H1 (cell line): ENCODE measurements at regions not wholly inside any gene's neighbourhood (a gene's known extent, or its start where the extent isn't known, plus 50 kb on each side); places are given as distances from the start of the nearest gene placed in this dataset.

ENCODE experiments used
- CTCF ChIA-PET: fragments of 300-600 bp; sonication (Branson Sonifier 250); formaldehyde crosslinking; loops from one replicate; lab custom pipeline; 2021; ENCODE audit not compliant: partially characterized antibody; lab: Charles Lee
- POLR2A ChIA-PET: fragments of 300-600 bp; sonication (Branson Sonifier 250); formaldehyde crosslinking; loops from one replicate; lab custom pipeline; 2021; ENCODE audit warnings: inconsistent platforms; ENCODE audit not compliant: partially characterized antibody; lab: Charles Lee
- DNase-seq, 2 experiments: peaks; one replicate each; pipeline versions ENCODE4 v3.0.0 to v3.0.0-alpha.2; 2010 to 2022; ENCODE audit warnings: low spot score in 2 of 2, low read depth in 1 of 2, mixed read lengths in 1 of 2
- FAIRE-seq: peaks from 2 replicates; lab custom pipeline; 2011; peaks lifted over from hg19 to GRCh38; lab: Jason Lieb, UNC
- H2AFZ ChIP-seq: 2 replicates; pipeline ENCODE4 v1.8.1; 2012; ENCODE audit warnings: low read length, inconsistent platforms
- H2AK5ac ChIP-seq: 2 replicates; pipeline ENCODE4 v1.6.1; 2013; ENCODE audit warnings: low read depth, low read length
- H2BK120ac ChIP-seq: replicated peaks from 2 replicates; pipeline ENCODE3; 2013; ENCODE audit warnings: low read depth, low read length, inconsistent platforms
- H2BK12ac ChIP-seq: 2 replicates; pipeline ENCODE4 v1.6.1; 2013; ENCODE audit warnings: low read depth, low read length
- H2BK15ac ChIP-seq: 2 replicates; pipeline ENCODE4 v1.6.1; 2013; ENCODE audit warnings: low read length
- H2BK20ac ChIP-seq: 2 replicates; pipeline ENCODE4 v1.6.1; 2013; ENCODE audit warnings: low read length
- H2BK5ac ChIP-seq: 2 replicates; pipeline ENCODE4 v1.6.1; 2013; ENCODE audit warnings: low read depth, low read length
- H3K14ac ChIP-seq: 2 replicates; pipeline ENCODE4 v1.6.1; 2013; ENCODE audit warnings: inconsistent platforms; ENCODE audit not compliant: insufficient read length
- H3K18ac ChIP-seq: 2 replicates; pipeline ENCODE4 v1.6.1; 2013; ENCODE audit warnings: low read length; ENCODE audit errors: extremely low read depth
- H3K23ac ChIP-seq: 2 replicates; pipeline ENCODE4 v1.6.1; 2013; ENCODE audit warnings: inconsistent platforms; ENCODE audit not compliant: insufficient read length
- H3K23me2 ChIP-seq: 2 replicates; pipeline ENCODE4 v1.6.1; 2013; ENCODE audit warnings: low read depth, low read length
- H3K27ac ChIP-seq: 2 replicates; pipeline ENCODE4 v1.6.1; 2011; ENCODE audit warnings: low read depth, low read length, inconsistent platforms
- H3K27me3 ChIP-seq, 4 experiments: replicated peaks in 1 of 4; 1 replicate in 1 of 4; 2 replicates in 3 of 4; pipeline versions ENCODE4 v1.6.1 to v1.8.1; 2011 to 2013; ENCODE audit warnings: low read length in 3 of 4, mild to moderate bottlenecking in 3 of 4, inconsistent platforms in 2 of 4, mixed read lengths in 2 of 4, moderate library complexity in 1 of 4; ENCODE audit not compliant: control insufficient read depth in 3 of 4, insufficient read depth in 3 of 4; ENCODE audit errors: extremely low read depth in 1 of 4
- H3K36me3 ChIP-seq, 4 experiments: 2 replicates each; pipeline versions ENCODE4 v1.6.1 to v1.8.1; 2011 to 2013; ENCODE audit warnings: mild to moderate bottlenecking in 4 of 4, low read length in 3 of 4, moderate library complexity in 2 of 4, control low read depth in 1 of 4, inconsistent platforms in 1 of 4; ENCODE audit not compliant: insufficient read depth in 4 of 4, control insufficient read depth in 2 of 4
- H3K4ac ChIP-seq: replicated peaks from 2 replicates; pipeline ENCODE3; 2013; ENCODE audit warnings: low read length, low read depth, mixed read lengths, inconsistent platforms; ENCODE audit not compliant: insufficient read length
- H3K4me1 ChIP-seq, 4 experiments: replicated peaks in 1 of 4; 1 replicate in 1 of 4; 2 replicates in 3 of 4; pipeline versions ENCODE4 v1.6.1 to v1.8.1; 2011 to 2013; ENCODE audit warnings: low read length in 3 of 4, inconsistent platforms in 2 of 4, mixed read lengths in 1 of 4; ENCODE audit not compliant: insufficient read depth in 4 of 4, control insufficient read depth in 3 of 4
- H3K4me2 ChIP-seq, 2 experiments: 2 replicates each; pipeline versions ENCODE4 v1.6.1 to v1.8.1; 2011 to 2013; ENCODE audit warnings: low read depth in 2 of 2, low read length in 2 of 2, control low read depth in 1 of 2, inconsistent platforms in 1 of 2, mild to moderate bottlenecking in 1 of 2; ENCODE audit not compliant: insufficient read depth in 1 of 2
- H3K4me3 ChIP-seq, 4 experiments: fragments of 200-600, 300-600 bp in 1 of 4; sonication (generic), shearing (Covaris generic), sonication (Bioruptor Twin) in 1 of 4; 2 replicates each; pipeline versions ENCODE4 v1.5.1 to v1.8.1; 2011 to 2016; ENCODE audit warnings: low read length in 4 of 4, low read depth in 3 of 4, control low read depth in 2 of 4, inconsistent platforms in 2 of 4, mild to moderate bottlenecking in 2 of 4, mixed read lengths in 1 of 4, moderate library complexity in 1 of 4; ENCODE audit not compliant: insufficient read depth in 2 of 4; ENCODE audit errors: extremely low read depth in 1 of 4
- H3K56ac ChIP-seq: replicated peaks from 2 replicates; pipeline ENCODE3; 2013; ENCODE audit warnings: low read depth, mild to moderate bottlenecking, mixed read lengths, low read length, inconsistent platforms; ENCODE audit not compliant: insufficient read length
- H3K79me1 ChIP-seq: 2 replicates; pipeline ENCODE4 v1.6.1; 2013; ENCODE audit warnings: low read depth, low read length, control low read depth
- H3K79me2 ChIP-seq, 2 experiments: 2 replicates each; pipeline versions ENCODE4 v1.6.1 to v1.8.1; 2012 to 2013; ENCODE audit warnings: low read length in 2 of 2, mild to moderate bottlenecking in 2 of 2, inconsistent platforms in 1 of 2; ENCODE audit not compliant: insufficient read depth in 2 of 2, control insufficient read depth in 1 of 2
- H3K9ac ChIP-seq, 4 experiments: replicated peaks in 1 of 4; 1 replicate in 1 of 4; 2 replicates in 3 of 4; pipeline versions ENCODE4 v1.6.1 to v1.8.1; 2011 to 2013; ENCODE audit warnings: low read depth in 3 of 4, low read length in 3 of 4, control low read depth in 2 of 4, mild to moderate bottlenecking in 2 of 4, moderate library complexity in 2 of 4, inconsistent platforms in 1 of 4; ENCODE audit errors: extremely low read depth in 1 of 4
- H3K9me3 ChIP-seq, 2 experiments: 2 replicates each; pipeline versions ENCODE4 v1.6.1 to v1.8.1; 2012 to 2013; ENCODE audit warnings: mild to moderate bottlenecking in 2 of 2, moderate library complexity in 2 of 2, control low read depth in 1 of 2, inconsistent platforms in 1 of 2, low read depth in 1 of 2, low read length in 1 of 2, mixed read lengths in 1 of 2; ENCODE audit not compliant: insufficient read depth in 2 of 2
- H4K20me1 ChIP-seq, 2 experiments: replicated peaks in 1 of 2; 2 replicates each; pipeline versions ENCODE3 to v1.8.1; 2011 to 2013; ENCODE audit warnings: inconsistent platforms in 2 of 2, low read length in 2 of 2, mild to moderate bottlenecking in 1 of 2; ENCODE audit not compliant: insufficient read depth in 2 of 2, control insufficient read depth in 1 of 2
- H4K5ac ChIP-seq: 2 replicates; pipeline ENCODE4 v1.6.1; 2013; ENCODE audit warnings: low read length, low read depth, mixed read lengths, inconsistent platforms; ENCODE audit not compliant: insufficient read length
- H4K8ac ChIP-seq: 2 replicates; pipeline ENCODE4 v1.8.0; 2013; ENCODE audit warnings: mild to moderate bottlenecking, moderate library complexity, low read length, inconsistent platforms; ENCODE audit not compliant: insufficient read depth; ENCODE audit errors: extremely low read depth
- H4K91ac ChIP-seq: replicated peaks from 2 replicates; pipeline ENCODE3; 2013; ENCODE audit warnings: low read length, mixed read lengths, inconsistent platforms; ENCODE audit not compliant: insufficient read length
- GTF2F1 ChIP-seq: IDR thresholded peaks from 2 replicates; pipeline ENCODE4 v1.6.1; 2012; ENCODE audit warnings: low read depth, low read length, improper control_type of control experiment, borderline replicate concordance
- HDAC6 ChIP-seq: IDR thresholded peaks from one replicate; pipeline ENCODE4 v1.7.1; 2012; ENCODE audit warnings: low read depth, mild to moderate bottlenecking, inconsistent platforms, low read length, moderate library complexity
- PHF8 ChIP-seq: fragments of 200-600 bp; sonication (generic); conservative IDR thresholded peaks from 2 replicates; pipeline ENCODE4 v1.7.1; 2012; ENCODE audit warnings: low read depth, mild to moderate bottlenecking, inconsistent platforms, low read length, moderate library complexity
- WGBS, 2 experiments: shearing (Covaris generic) in 1 of 2; methylation state at CpG; one replicate each; pipeline versions ENCODE4 v1.1.6 to v1.1.7; 2013 to 2015; ENCODE audit warnings: low lambda C conversion rate in 2 of 2, mixed read lengths in 2 of 2, inconsistent platforms in 1 of 2, low coverage in 1 of 2, missing lambda C conversion rate in 1 of 2; ENCODE audit not compliant: insufficient replicate concordance in 2 of 2, insufficient coverage in 1 of 2, insufficient read length in 1 of 2; ENCODE audit errors: extremely low coverage in 1 of 2, missing lambda C conversion rate in 1 of 2; 5-methylcytosine and 5-hydroxymethylcytosine counted together

- H3K36me3 ChIP-seq: no peaks in the 10 kb centered on the region
- H3K9me3 ChIP-seq: no peaks in the 10 kb centered on the region
- H2BK15ac ChIP-seq: no peak overlapping the region
- no peak overlapping the region for H3K4me3 ChIP-seq
- no peaks in the 10 kb centered on the region for H3K79me2 ChIP-seq
- no peak overlapping the region for H2AFZ ChIP-seq
- no peak overlapping the region for H4K5ac ChIP-seq
- H2BK120ac ChIP-seq: no peak overlapping the region
- H2BK5ac ChIP-seq: no peak overlapping the region
- no peak overlapping the region for H3K18ac ChIP-seq
- no peak overlapping the region for H3K27ac ChIP-seq
- no peaks in the 10 kb centered on the region for H3K4me1 ChIP-seq
- POLR2A ChIA-PET: interaction anchor here (0.6 kb wide), 1 partner anchor 69 kb away, joined by 3 read pairs; no protein-coding TSS in a partner anchor
- no peak overlapping the region for H2BK20ac ChIP-seq
- FAIRE-seq: no peak
- no peak overlapping the region for H3K14ac ChIP-seq
- DNase-seq: no peak
- no peaks in the 10 kb centered on the region for H3K27me3 ChIP-seq
- no peaks in the 10 kb centered on the region for H3K79me1 ChIP-seq
- H2BK12ac ChIP-seq: no peak overlapping the region
- H4K91ac ChIP-seq: no peak overlapping the region
- no peak overlapping the region for H3K56ac ChIP-seq
- H2AK5ac ChIP-seq: no peak overlapping the region
- H3K23me2 ChIP-seq: no peaks in the 10 kb centered on the region
- no peak overlapping the region for H3K23ac ChIP-seq
- no peaks in the 10 kb centered on the region for H4K20me1 ChIP-seq
- no peak overlapping the region for H4K8ac ChIP-seq
- CTCF ChIA-PET: interaction anchor here (0.6 to 1.0 kb wide), 3 partner anchors 11 to 441 kb away, joined by 3 to 4 read pairs (median 4); no protein-coding TSS in a partner anchor
- H3K4me2 ChIP-seq: no peak overlapping the region
- no peak overlapping the region for H3K4ac ChIP-seq
- WGBS, 2 experiments: 73% methylated on average over 1 of the region's 1 CpG; no CpG with 5 or more reads in 1 of the 2 experiments
- no peak overlapping the region for H3K9ac ChIP-seq
- TF ChIP-seq HDAC6 (no peak), GTF2F1 (no peak), PHF8 (no peak)
These were observed 67.6 kb upstream of the CTSC start for GRCh38 chr11:88404932-88405710.
